ENCODE measurements at regions not wholly inside any gene's neighbourhood (a gene's known extent, or its start where the extent isn't known, plus 50 kb on each side); places are given as distances from the start of the nearest gene placed in this dataset.
"Not testable (repeated sequence)": the region's sequence is repeated elsewhere in the genome, so short reads cannot be mapped to it uniquely, and the experiment has no call there.

- H3K4me3 ChIP-seq (replicated peaks; ENCODE audit: low read depth, low read length): no peak overlapping the region
- no peak for DNase-seq (ENCODE audit: low read depth)
- TF ChIP-seq, protein P1, sequence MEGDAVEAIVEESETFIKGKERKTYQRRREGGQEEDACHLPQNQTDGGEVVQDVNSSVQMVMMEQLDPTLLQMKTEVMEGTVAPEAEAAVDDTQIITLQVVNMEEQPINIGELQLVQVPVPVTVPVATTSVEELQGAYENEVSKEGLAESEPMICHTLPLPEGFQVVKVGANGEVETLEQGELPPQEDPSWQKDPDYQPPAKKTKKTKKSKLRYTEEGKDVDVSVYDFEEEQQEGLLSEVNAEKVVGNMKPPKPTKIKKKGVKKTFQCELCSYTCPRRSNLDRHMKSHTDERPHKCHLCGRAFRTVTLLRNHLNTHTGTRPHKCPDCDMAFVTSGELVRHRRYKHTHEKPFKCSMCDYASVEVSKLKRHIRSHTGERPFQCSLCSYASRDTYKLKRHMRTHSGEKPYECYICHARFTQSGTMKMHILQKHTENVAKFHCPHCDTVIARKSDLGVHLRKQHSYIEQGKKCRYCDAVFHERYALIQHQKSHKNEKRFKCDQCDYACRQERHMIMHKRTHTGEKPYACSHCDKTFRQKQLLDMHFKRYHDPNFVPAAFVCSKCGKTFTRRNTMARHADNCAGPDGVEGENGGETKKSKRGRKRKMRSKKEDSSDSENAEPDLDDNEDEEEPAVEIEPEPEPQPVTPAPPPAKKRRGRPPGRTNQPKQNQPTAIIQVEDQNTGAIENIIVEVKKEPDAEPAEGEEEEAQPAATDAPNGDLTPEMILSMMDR (IDR thresholded peaks at IDR 0.05; ENCODE audit: low read length, missing control alignments): no peak
These were observed 89.3 kb upstream of the TANK start for GRCh38 chr2:161070693-161071479.

- DNase-seq (ENCODE audit: low read depth); H3K4me3 ChIP-seq (replicated peaks; ENCODE audit: low read depth, low read length): not testable (repeated sequence)
These were observed 87.8 kb upstream of the TANK start for GRCh38 chr2:161072436-161072835.

GRCh38 chr2:161075701-161076100, 84.5 kb upstream of the TANK start:
- no peak overlapping the region for H3K4me3 ChIP-seq (replicated peaks; ENCODE audit: low read depth, low read length)
- TF ChIP-seq, protein P1 (IDR thresholded peaks at IDR 0.05; ENCODE audit: low read length, missing control alignments): no peak
- DNase-seq (ENCODE audit: low read depth): no peak

GRCh38 chr2:161076936-161077335, 83.3 kb upstream of the TANK start:
- no peak overlapping the region for H3K4me3 ChIP-seq (replicated peaks; ENCODE audit: low read depth, low read length)
- TF ChIP-seq, protein P1 (IDR thresholded peaks at IDR 0.05; ENCODE audit: low read length, missing control alignments): no peak
- no peak for DNase-seq (ENCODE audit: low read depth)

- no peak overlapping the region for H3K4me3 ChIP-seq (replicated peaks; ENCODE audit: low read depth, low read length)
- TF ChIP-seq, protein P1 (IDR thresholded peaks at IDR 0.05; ENCODE audit: low read length, missing control alignments): no peak
- DNase-seq (ENCODE audit: low read depth): peak; percentile 95
These were observed 82.6 kb upstream of the TANK start for GRCh38 chr2:161077367-161078210.

DNA sequence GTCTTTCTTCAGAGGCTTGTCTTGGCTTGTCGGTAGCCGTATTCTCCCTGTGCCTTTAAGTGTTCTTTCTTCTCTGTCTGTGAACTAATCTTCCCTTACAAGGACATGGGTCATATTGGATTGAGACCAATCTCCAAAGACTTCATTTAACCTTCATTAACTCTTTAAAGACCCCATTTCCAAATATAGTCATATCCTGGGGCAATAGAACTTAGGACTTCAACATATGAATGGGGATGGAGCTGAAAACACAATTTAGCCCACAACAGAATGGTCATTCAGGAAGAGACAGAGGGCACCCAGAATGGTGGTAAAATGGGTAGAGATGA, 82.1 kb upstream of the TANK start:
- no peak for DNase-seq (ENCODE audit: low read depth)
- H3K4me3 ChIP-seq (replicated peaks; ENCODE audit: low read depth, low read length): no peak overlapping the region
- TF ChIP-seq, protein P1 (IDR thresholded peaks at IDR 0.05; ENCODE audit: low read length, missing control alignments): no peak

DNA sequence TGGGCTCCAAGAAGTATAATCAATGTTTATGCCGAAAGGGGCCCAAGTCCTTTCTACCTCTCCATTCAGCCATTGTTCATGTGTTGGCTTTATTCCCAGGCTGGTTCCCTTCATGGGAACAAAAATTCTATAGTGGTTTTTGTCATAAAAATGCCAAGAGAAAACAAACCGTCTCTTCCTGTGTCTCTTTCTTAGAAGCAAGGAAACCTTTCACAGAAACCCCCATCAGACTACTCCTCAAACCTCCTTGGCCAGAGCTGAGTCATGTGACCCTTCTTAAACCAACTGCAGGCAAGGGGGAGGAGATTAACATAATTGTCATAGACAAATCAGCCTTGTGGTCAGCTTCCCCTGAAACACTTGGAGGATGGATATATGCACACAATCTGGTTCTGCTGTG, 75.1 kb upstream of the TANK start:
- peak; percentile 77 for DNase-seq (ENCODE audit: low read depth)
- TF ChIP-seq, protein P1 (IDR thresholded peaks at IDR 0.05; ENCODE audit: low read length, missing control alignments): no peak
- no peak overlapping the region for H3K4me3 ChIP-seq (replicated peaks; ENCODE audit: low read depth, low read length)

Measured in fibroblast of pulmonary artery (primary cell).